IMR-90 (cell line): ENCODE measurements at regions not wholly inside any gene's neighbourhood (a gene's known extent, or its start where the extent isn't known, plus 50 kb on each side); places are given as distances from the start of the nearest gene placed in this dataset.

ENCODE experiments used
- ATAC-seq: fragments of 200-7000 bp; cut with Tn5 transposase; 2 replicates; pipeline ENCODE4 v1.9.1; 2020; ENCODE audit warnings: low read depth, mild to moderate bottlenecking, moderate library complexity
- BruUV-seq: library from RNA; stranded (reverse); fragments of 400-500 nt; replicated peaks from 2 replicates; lab custom pipeline; 2021; lab: Mats Ljungman, UMichigan
- CTCF ChIA-PET: fragments of 300-600 bp; formaldehyde crosslinking; extraction: SDS; loops from one replicate; lab custom pipeline; 2021; ENCODE audit warnings: antibody characterized with exemption; lab: Yijun Ruan, JAX
- POLR2A ChIA-PET: fragments of 300-600 bp; sonication (Branson Sonifier 250); formaldehyde crosslinking; loops from one replicate; lab custom pipeline; 2022; ENCODE audit warnings: antibody characterized with exemption; ENCODE audit not compliant: unreplicated experiment; lab: Charles Lee
- DNase-seq: peaks from one replicate; pipeline ENCODE4 v3.0.0; 2013
- H2AFZ ChIP-seq: replicated peaks from 2 replicates; pipeline ENCODE3; 2013; ENCODE audit warnings: low read length, mild to moderate bottlenecking; ENCODE audit not compliant: poor library complexity
- H2AK5ac ChIP-seq: 2 replicates; pipeline ENCODE4 v1.6.1; 2013; ENCODE audit warnings: low read depth, low read length, inconsistent platforms
- H2AK9ac ChIP-seq: replicated peaks from 2 replicates; pipeline ENCODE3; 2013; ENCODE audit warnings: mild to moderate bottlenecking, low read depth, low read length, moderate library complexity; ENCODE audit not compliant: poor library complexity
- H2BK120ac ChIP-seq: 2 replicates; pipeline ENCODE4 v1.6.1; 2013; ENCODE audit warnings: low read depth, low read length, inconsistent platforms
- H2BK15ac ChIP-seq: 3 replicates; pipeline ENCODE4 v1.6.1; 2013; ENCODE audit warnings: low read depth, low read length, inconsistent platforms
- H2BK20ac ChIP-seq: 2 replicates; pipeline ENCODE4 v1.6.1; 2013; ENCODE audit warnings: low read depth, mild to moderate bottlenecking, inconsistent platforms, low read length, moderate library complexity
- H2BK5ac ChIP-seq: 2 replicates; pipeline ENCODE4 v1.6.1; 2013; ENCODE audit warnings: mild to moderate bottlenecking, low read depth, low read length, inconsistent platforms; ENCODE audit not compliant: poor library complexity, severe bottlenecking
- H3K14ac ChIP-seq: replicated peaks from 2 replicates; pipeline ENCODE4 v1.6.1; 2013; ENCODE audit warnings: low read depth, low read length, inconsistent platforms
- H3K18ac ChIP-seq: 2 replicates; pipeline ENCODE4 v1.6.1; 2013; ENCODE audit warnings: low read depth, low read length, control low read depth
- H3K23ac ChIP-seq: 2 replicates; pipeline ENCODE4 v1.6.1; 2013; ENCODE audit warnings: low read depth, low read length, inconsistent platforms
- H3K27ac ChIP-seq: 2 replicates; pipeline ENCODE4 v1.5.1; 2013; ENCODE audit warnings: mild to moderate bottlenecking, control low read depth, low read length; ENCODE audit not compliant: insufficient read depth
- H3K27me3 ChIP-seq: 2 replicates; pipeline ENCODE4 v1.6.1; 2013; ENCODE audit warnings: low read length; ENCODE audit not compliant: control insufficient read depth, insufficient read depth
- H3K36me3 ChIP-seq: 2 replicates; pipeline ENCODE4 v1.6.1; 2013; ENCODE audit warnings: low read length, mixed read lengths; ENCODE audit not compliant: control insufficient read depth, insufficient read depth
- H3K4ac ChIP-seq: 2 replicates; pipeline ENCODE4 v1.6.1; 2013; ENCODE audit warnings: low read depth, low read length, inconsistent platforms
- H3K4me1 ChIP-seq: 2 replicates; pipeline ENCODE4 v1.6.1; 2013; ENCODE audit warnings: low read length, mixed read lengths; ENCODE audit not compliant: control insufficient read depth, insufficient read depth
- H3K4me2 ChIP-seq: 2 replicates; pipeline ENCODE4 v1.6.1; 2013; ENCODE audit warnings: low read depth, mild to moderate bottlenecking, control low read depth, low read length, moderate library complexity
- H3K4me3 ChIP-seq: 2 replicates; pipeline ENCODE4 v1.5.1; 2013; ENCODE audit warnings: low read depth, mild to moderate bottlenecking, control low read depth, low read length, moderate library complexity; ENCODE audit not compliant: insufficient read depth
- H3K56ac ChIP-seq: 2 replicates; pipeline ENCODE4 v1.6.1; 2013; ENCODE audit warnings: low read length, inconsistent platforms; ENCODE audit not compliant: insufficient read depth; ENCODE audit errors: extremely low read depth
- H3K79me1 ChIP-seq, 2 experiments: 2 replicates each; pipeline ENCODE4 v1.6.1; 2013; ENCODE audit warnings: low read length in 2 of 2, inconsistent platforms in 1 of 2, low read depth in 1 of 2
- H3K9ac ChIP-seq: 2 replicates; pipeline ENCODE4 v1.6.1; 2013; ENCODE audit warnings: low read depth, low read length, control low read depth
- H3K9me1 ChIP-seq: 2 replicates; pipeline ENCODE4 v1.6.1; 2013; ENCODE audit warnings: low read length, inconsistent platforms; ENCODE audit not compliant: insufficient read depth
- H3K9me3 ChIP-seq: 2 replicates; pipeline ENCODE4 v1.6.1; 2013; ENCODE audit warnings: low read length; ENCODE audit not compliant: control insufficient read depth, insufficient read depth
- H4K20me1 ChIP-seq: 2 replicates; pipeline ENCODE4 v1.6.1; 2013; ENCODE audit warnings: low read length, inconsistent platforms; ENCODE audit not compliant: insufficient read depth
- H4K5ac ChIP-seq: 2 replicates; pipeline ENCODE4 v1.6.1; 2013; ENCODE audit warnings: mild to moderate bottlenecking, low read depth, low read length, control low read depth
- H4K8ac ChIP-seq, 2 experiments: 2 replicates each; pipeline ENCODE4 v1.6.1; 2013; ENCODE audit warnings: low read depth in 2 of 2, low read length in 2 of 2, control low read depth in 1 of 2, inconsistent platforms in 1 of 2
- H4K91ac ChIP-seq: 2 replicates; pipeline ENCODE4 v1.6.1; 2013; ENCODE audit warnings: low read depth, low read length, inconsistent platforms; ENCODE audit not compliant: insufficient read depth
- CEBPB ChIP-seq: IDR thresholded peaks from 2 replicates; pipeline ENCODE4 v1.6.1; 2012; ENCODE audit warnings: low read depth, low read length, improper control_type of control experiment
- MAFK ChIP-seq: IDR thresholded peaks from 2 replicates; pipeline ENCODE4 v1.6.1; 2012; ENCODE audit warnings: low read depth, low read length, improper control_type of control experiment
- WGBS, 2 experiments: methylation state at CpG; one replicate each; pipeline versions ENCODE4 v1.1.5 to v1.1.7; 2013; ENCODE audit warnings: missing lambda C conversion rate in 2 of 2; ENCODE audit not compliant: insufficient read length in 1 of 2; ENCODE audit errors: extremely low coverage in 2 of 2; 5-methylcytosine and 5-hydroxymethylcytosine counted together
- dilution Hi-C: fragments of 300-500 bp; cut with HindIII; formaldehyde crosslinking; loops from one replicate; pipeline ENCODE4 v1.14.3; 2018; ENCODE audit warnings: low sequenced_read_pairs; ENCODE audit not compliant: unreplicated experiment
- in situ Hi-C: fragments of 300-500 bp; cut with MboI; formaldehyde crosslinking; loops from 3 replicates; pipeline ENCODE4 v1.14.3; 2019; ENCODE audit warnings: low sequenced_read_pairs, inconsistent platforms, mixed read lengths
- intact Hi-C: fragments of 100-400 bp; cut with micrococcal nuclease; formaldehyde crosslinking; loops from 2 replicates; pipeline ENCODE4 v1.10.0; 2022

- in situ Hi-C loops = loop anchor here (10.0 kb wide), 2 partner anchors 269 to 389 kb away; no protein-coding TSS in a partner anchor
- ChIA-PET POLR2A (interaction anchor here (1.3 kb wide), 1 partner anchor 71 kb away, joined by 3 read pairs; no protein-coding TSS in a partner anchor), CTCF (interaction anchor here (1.1 to 2.8 kb wide), 6 partner anchors 73 to 423 kb away, joined by 3 to 13 read pairs (median 8); no protein-coding TSS in a partner anchor)
- Histone ChIP-seq H4K5ac (no peak overlapping the region), H3K56ac (no peak overlapping the region), H3K14ac (no peak overlapping the region), H3K4me2 (peak overlapping the region; percentile 56), H2BK20ac (peak overlapping the region; percentile 32; the same call in 1 of the 2 replicates), H2BK15ac (peak overlapping the region; percentile 37; the same call in 1 of the 3 replicates), H3K4me1 (peaks cover 21% of the 10 kb centered on the region), H3K4ac (peak overlapping the region; percentile 8), H2BK5ac (peak overlapping the region; percentile 14), H3K4me3 (no peak overlapping the region), H2AK5ac (no peak overlapping the region), H3K9me1 (no peaks in the 10 kb centered on the region; the same call in 1 of the 2 replicates), H2AK9ac (no peak overlapping the region), H3K9me3 (no peaks in the 10 kb centered on the region), H3K27ac (no peak overlapping the region), H4K8ac (no peak overlapping the region), H3K18ac (no peak overlapping the region), H4K20me1 (no peaks in the 10 kb centered on the region), H2BK120ac (0 out of 2 replicates have a peak overlapping the region, but pooled peaks have one; percentile 4), H3K23ac (peak overlapping the region; percentile 29; the same call in 1 of the 2 replicates), H4K91ac (0 out of 2 replicates have a peak overlapping the region, but pooled peaks have one; percentile 0), H3K9ac (no peak overlapping the region), H3K27me3 (no peaks in the 10 kb centered on the region), H3K36me3 (no peaks in the 10 kb centered on the region), H2AFZ (no peak overlapping the region), H3K79me1 (peaks cover 4 to 8% of the 10 kb centered on the region in 2 experiments; a peak in 2 of 4 replicates)
- WGBS, 2 experiments = no CpG with 5 or more reads among the region's 1 CpG
- no TSS peak for BruUV-seq
- TF ChIP-seq CEBPB (peak; percentile 30; the same call in 1 of the 2 replicates), MAFK (no peak)
- dilution Hi-C loops = no loop called here
- intact Hi-C loops = loop anchor here (1.0 to 5.0 kb wide), 5 partner anchors 80 to 423 kb away; a partner anchor contains a TSS
- ATAC-seq (peak; percentile 25), DNase-seq (peak; percentile 44)
These were observed 56.6 kb upstream of the AGPS start for GRCh38 chr2:177335917-177336450.
